T-helper 1 cell treated with Interleukin-12 subunit alpha and Interleukin-12 subunit beta and Interleukin-4 antibody, amounts not matched to agents 30 ng/mL and 1 ng/mL, for 36 hours (primary cell): ENCODE measurements at regions not wholly inside any gene's neighbourhood (a gene's known extent, or its start where the extent isn't known, plus 50 kb on each side); places are given as distances from the start of the nearest gene placed in this dataset.

Source experiments
- intact Hi-C: fragments of 100-400 bp; cut with micrococcal nuclease; formaldehyde crosslinking; loops from one replicate; pipeline ENCODE4 v1.15.1; 2024

DNA sequence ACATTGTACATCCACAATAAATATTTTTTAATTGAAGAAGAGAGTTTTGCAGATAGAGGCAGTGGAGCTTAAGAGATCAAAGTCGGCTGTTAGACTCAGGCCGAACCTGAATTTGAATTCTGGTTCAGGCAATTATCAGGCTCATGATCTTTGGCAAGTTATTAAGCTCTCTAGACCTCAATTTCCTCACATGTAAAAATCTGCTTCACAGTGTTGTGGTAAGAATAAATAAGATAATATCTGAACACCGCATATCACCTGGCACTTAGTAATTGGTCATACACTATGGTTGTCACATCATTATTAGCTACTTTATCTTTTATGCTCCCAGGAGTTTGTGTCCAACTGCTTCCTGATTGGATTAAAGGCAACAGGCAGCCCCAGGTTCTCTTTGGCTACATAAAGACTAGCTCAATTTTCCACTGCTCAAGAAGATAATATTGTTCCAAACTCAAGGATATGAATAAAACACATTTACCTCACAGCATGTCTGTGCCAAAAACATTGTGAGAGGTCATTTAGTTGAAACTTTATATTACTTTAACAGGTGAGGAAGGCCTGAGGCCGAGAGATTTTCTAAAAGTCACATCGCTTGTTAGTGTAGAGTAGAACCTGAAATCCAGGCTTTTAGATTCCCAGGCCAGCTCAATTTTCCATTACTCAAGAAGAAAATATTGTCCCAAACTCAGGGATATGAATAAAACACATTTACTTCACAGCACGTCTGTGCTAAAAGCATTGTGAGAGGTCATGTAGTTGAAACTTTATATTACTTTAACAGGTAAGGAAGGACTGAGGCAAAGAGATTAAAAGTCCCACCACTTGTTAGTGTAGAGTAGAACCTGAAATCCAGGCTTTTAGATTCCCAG lies 289.2 kb upstream of the PTGER4 start:
- intact Hi-C loops: loop anchor here (1.0 kb wide), 1 partner anchor 14 kb away; no protein-coding TSS in a partner anchor

DNA sequence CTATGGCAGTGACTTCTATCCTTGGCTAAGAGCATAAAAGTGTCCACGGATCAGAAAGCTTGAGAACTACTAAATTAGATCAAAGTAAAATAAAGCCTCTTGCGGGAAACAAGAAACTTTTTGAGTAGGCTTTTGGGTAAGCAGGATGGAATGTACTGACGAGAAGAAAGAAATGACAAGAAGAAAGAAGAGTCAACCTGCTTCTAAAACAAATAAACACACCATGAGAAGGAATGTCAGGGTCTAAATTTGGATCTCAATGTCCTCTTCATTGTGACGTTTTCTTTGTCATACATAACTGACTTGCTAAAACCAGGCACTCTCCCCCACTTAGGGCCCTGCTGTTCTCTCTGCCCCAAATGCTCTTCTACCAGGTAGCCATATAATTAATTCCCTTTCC lies 290.1 kb upstream of the PTGER4 start:
- intact Hi-C loops: no loop called here

DNA sequence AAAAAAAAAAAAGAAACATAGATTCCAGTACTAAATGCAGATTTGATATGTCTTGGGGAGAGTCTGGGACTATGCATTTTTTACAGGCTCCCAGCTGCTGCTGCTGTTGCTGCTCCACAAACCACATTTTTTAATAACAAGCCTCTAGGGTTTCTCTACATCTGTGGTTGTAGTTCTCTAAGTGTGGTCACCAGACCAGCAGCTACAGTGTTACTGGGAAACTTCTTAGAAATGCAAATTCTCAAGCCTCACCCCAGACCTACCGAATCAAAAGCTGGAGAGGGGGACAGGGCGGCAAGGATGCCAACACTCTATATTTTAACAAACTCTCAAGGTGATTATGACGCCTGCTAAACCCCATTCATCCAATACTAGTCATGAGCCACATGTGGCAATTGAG lies 293.4 kb upstream of the PTGER4 start:
- intact Hi-C loops: loop anchor here (1.0 kb wide), 2 partner anchors 11 to 437 kb away; no protein-coding TSS in a partner anchor

DNA sequence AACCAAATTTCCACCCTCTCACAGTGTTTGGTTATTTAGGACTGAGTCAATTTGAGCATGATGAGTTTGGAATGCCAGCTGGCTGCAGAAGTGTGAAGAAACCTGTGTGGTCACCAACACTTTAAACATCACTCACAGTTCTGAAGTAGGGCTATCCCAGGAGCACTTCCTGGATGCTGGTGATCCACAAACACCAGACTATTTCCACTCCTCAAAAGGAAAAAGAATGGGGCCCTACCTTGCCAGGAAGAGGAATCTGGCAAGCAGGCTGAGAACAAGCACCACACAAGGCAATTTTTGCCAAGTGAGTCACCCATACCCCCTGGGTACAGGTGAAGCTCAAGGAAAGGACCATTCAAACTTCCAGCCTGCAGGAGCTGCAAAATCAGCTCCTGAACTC lies 294.2 kb upstream of the PTGER4 start:
- intact Hi-C loops: no loop called here

DNA sequence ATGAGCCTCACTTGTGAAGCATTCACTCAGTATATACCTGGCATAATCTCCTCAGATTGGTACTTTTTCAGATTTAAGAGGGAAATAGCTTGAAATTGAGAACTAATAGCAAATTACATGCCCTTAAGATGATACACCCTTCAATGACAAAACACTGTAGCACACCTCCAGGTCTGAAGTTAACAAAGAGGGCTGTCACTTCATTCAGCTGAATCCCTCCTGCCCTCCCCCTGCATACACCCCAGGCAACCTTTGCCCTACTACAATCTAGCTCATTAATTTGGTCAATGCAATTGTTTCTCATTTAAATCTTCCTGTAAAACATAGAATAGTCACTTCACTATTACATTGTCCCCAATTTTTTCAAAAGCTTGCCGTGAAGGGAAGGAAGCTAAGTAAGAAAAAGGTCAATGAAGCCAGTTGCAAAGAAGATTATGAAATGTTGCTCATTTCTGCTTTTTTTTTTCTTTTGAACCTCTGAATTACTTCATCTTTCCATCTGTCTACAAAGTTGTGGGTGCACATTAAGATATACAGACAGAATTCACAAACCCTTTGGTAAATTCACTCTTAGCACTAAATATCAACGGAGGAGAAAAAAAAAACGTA lies 294.8 kb upstream of the PTGER4 start:
- intact Hi-C loops: loop anchor here (1.0 to 5.0 kb wide), 12 partner anchors 19 to 303 kb away; partner anchors contain the start of gene PTGER4

DNA sequence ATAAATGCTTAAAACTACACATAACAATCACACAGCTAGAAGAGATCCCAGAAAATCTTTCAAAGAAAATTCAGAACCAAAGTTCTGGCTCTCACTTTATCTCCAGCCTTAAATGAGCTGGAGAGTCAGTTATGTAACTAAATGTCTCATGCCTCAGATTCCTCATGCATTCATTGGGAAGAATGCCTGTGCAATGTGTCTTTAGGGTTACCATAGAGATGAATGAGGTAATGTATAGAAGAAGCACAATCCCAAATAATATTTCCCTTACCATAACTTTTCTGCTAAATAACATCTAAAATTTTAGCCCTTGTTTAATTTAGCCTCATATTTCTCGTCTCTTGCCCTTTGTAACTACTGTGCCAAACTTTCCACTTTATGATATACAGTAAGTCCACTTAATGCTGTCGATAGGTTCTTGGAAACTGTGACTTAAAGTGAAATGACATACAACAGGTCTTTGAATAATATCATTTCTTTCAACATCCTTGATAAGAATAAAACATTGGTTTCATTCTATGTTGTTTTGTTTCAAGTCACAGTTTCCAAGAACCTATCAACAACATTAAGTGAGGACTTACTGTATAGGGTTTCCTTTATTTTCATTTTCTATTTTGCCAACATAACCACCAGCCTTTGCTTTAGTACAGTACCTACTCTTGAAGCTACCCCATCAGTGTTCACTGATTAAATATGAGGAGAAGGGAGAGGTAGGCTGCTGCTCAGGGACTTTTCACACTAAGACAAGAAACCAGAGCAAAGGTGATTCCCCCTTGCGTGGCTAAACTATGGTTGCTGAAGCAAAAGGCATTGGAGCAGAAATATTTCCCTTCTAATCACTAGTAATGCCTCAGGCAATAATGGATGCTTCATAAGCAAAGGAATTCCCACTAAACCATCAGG lies 295.7 kb upstream of the PTGER4 start:
- intact Hi-C loops: loop anchor here (1.0 to 5.0 kb wide), 12 partner anchors 20 to 304 kb away; partner anchors contain the start of gene PTGER4

DNA sequence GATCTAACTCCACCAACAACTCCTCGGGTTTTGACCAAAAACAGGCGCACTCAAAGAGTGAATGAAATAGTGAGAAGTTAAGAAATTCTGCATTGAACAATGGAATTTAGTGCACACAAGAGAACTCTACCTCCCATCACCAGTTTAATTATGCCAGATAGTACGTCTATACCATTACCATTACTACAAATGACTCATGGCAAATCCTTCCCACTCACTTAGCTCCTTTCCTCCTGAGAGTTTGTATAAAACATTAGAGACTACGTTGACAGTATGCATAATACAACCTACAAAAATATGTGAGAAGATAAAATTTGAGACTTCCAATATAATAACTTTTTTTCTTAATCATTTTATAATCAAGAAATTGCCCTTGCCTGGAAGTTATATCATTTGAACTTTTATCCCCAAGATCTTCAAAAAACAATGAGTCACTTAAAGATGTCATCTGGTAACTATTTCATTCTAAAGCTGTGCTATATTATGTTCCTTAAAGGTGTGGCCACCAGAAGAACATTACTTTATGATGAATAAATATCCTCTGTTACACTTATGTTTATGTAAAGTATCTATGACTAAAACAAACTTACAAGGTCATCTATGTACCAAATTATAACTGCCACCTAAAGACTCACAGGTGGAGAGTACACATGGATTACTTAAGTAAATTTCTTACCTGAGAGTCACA lies 297.9 kb upstream of the PTGER4 start:
- intact Hi-C loops: loop anchor here (5.0 kb wide), 1 partner anchor 210 kb away; no protein-coding TSS in a partner anchor

DNA sequence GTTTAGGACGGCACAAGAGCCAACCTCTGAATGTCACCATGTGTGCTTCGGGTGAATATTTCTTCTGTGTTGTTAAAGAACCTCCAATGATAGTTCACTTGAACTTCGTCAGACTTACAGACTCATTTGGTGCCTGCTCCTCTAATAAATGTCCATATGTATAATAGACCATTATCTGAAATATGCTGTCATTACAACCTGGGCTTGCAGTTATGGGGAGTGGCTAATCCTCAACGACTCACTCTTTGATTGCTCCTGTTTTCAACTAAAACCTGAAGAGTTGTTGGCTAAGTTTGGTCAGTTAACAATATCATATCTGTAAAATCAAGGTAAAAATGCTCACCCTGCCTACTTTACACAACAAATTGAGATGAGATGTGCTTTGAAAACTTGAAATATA lies 298.7 kb upstream of the PTGER4 start:
- intact Hi-C loops: loop anchor here (5.0 kb wide), 1 partner anchor 209 kb away; no protein-coding TSS in a partner anchor

DNA sequence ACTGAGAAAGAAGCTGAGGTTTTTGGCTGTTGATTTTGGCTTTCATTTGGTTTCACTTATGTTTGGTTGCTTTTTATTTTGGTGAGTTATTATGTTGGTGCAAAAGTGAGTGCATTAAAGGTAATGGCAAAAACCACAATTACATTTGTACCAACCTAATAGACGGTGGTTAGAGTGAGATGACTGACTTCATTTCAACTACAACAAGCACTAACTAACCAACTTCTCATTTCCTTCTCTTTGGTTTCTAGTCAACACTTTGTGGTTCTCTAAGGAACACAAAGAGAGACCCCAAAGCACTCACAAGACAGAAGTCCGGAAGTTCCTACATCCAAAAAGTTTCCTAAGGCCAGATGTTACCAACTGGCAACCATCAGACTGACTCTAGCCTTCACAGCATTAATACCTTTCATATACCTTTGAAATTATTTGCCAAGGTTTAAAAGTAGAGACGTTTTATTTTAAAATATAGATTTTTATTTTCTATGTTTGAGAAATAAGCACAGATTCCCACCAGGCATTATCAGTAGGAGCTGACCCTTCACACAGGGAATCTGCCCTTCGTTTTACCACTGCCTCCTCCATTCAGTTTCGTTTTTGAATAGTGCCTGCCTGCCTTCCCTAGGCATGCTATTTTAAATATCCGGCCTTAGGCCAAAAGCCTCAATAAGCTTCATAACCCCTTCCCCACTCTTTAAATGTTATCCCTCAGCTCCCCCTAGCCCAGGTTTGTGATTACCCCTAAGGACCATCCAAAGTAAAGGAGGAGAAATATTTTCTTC lies 301.1 kb upstream of the PTGER4 start:
- intact Hi-C loops: no loop called here

DNA sequence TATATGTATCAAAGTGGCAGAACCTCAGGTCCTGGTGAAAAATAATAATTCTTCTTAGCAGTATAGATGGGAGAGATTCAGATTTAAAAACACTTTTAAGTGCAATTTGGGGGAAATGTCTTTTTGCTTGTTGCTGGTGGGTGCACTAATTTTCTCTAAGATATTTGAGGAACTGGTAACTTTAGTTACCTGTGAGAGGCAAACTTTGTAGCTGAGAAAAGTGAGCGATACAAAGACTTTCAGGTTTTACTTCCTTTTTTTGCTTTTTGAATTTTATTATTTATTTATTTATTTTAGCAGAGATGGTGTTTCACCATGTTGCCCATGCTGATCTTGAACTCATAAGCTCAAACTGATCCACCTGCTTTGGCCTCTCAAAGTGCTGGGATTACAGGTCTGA lies 303.1 kb upstream of the PTGER4 start:
- intact Hi-C loops: no loop called here

DNA sequence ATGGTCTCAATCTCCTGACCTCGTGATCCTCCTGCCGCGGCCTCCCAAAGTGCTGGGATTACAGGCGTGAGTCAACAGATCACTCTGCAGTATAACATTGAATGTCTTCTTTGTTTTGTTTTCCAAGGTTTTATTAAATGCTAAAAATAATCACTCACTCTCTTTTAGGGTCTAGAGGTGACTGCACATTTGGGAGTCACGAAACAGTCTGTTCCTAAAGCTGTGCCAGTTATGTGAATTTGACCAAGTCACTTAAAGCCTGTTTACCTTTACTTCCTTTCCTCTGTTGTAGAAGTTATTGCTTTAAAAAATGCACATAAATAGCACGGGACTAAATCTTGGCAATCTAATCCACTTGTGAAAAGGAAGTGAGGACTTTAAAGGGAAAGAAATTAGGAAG lies 304.9 kb upstream of the PTGER4 start:
- intact Hi-C loops: no loop called here

DNA sequence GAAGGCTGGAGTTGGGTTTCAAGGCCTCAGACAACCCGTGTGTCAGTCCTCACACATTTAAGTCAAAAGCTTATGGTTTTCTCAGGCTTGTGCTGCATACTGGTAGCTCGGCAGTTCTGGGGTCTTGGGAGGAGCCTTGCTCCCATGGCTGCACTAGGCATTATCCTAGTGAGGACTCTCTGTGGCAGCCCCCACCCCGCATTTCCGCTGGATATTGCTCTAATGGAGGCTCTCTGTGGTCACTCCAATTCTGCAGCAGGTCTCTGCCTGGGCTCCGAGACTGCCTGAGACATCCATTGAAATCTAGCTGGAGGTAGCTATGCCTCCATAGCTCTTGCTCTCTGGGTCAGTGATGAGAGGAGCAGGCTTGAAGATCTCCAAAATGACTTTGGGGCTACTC lies 311.5 kb upstream of the PTGER4 start:
- intact Hi-C loops: no loop called here

DNA sequence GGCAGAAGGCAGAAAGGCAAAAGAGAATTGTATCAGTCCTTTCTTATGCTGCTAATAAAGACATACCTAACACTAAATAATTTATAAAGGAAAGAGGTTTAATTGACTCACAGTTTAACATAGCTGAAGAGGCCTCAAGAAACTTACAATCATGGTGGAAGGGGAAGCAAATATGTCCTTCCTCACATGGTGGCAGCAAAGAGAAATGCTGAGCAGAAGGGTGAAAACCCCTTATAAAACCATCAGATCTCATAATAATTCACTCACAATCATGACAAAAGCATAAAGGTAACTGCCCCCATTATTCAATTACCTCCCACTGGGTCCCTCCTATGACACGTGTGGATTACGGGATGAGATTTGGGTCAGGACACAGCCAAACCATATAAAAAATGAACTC lies 312.5 kb upstream of the PTGER4 start:
- intact Hi-C loops: loop anchor here (1.0 kb wide), 1 partner anchor 321 kb away; no protein-coding TSS in a partner anchor

DNA sequence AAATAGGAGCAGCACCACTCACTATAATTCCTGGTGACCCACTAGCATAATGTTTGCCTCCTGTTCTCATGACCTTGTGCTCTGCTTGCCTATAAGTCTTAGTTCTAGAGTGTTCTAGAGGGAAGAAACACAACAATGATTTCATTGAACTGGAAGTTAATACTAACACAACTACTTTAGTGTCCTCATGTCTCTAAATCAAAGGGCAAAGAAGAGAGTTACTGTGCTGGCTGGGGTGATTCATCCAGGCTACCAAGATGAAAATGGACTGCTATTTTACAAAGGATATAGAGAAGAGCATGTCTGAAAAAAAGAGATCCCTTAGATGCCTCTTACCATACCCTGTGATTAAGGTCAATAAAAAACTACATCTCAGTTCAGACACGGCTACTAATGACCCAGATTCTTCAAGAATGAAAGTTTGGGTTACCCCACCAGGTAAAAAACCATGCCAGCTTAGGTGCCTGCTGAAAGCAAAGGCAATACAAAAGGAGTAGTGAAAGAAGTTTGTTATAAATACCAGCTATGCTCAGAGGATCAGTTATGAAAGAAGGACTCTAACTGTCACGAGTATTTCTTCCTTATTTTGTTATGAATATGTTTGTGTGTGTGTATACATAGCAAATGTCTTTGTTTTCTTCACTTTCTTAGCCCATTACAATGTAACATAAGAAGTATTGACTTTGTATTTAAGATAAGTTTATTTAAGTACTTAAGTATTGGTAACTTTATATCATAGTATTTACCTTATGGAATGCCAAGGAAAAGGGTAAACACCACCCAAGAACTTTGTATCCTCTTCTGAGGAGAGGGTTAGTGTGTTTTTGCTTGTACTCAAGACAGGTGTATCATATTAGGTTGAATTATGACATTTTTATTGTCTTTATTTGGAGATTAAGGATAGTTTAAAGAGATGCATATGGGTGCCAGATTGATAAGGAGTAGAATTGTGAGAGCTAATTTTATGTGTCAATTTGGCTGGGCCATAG lies 314.1 kb upstream of the PTGER4 start:
- intact Hi-C loops: no loop called here

DNA sequence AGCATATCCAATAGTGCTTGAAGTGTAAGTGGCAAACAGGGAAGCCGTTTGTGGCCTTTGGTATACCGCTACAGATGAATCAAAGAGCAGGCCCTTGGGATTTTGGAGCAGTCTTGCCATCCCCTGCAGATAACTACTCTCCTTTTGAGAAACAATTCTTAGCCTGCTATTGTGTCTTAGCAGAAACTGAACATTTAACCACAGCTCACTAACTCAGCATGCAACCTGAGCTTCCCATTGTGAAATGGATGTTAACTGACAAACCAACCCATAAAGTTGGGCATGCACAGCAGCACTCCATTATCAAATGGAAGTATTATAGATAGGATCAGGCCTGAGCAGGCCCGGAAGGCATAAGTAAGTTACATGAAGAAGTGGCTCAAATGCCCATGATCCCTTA lies 315.3 kb upstream of the PTGER4 start:
- intact Hi-C loops: no loop called here

DNA sequence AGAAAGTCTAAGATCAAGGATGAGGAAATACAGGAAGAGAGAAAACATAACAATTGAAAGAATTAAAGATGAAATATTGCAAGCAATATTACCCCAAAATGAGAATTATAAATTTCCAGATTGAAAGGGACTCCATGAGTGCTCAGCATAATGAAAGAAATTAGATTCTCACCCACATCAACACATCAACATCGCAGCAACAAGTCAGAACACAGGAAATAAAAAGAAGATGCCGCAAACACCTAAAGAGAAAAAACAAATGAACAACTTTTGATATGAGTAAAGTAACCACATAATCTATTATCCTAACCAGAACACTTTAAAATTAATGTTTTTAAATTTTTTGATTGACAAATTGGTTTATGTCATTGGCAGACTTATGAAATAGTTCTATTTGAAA lies 318.3 kb upstream of the PTGER4 start:
- intact Hi-C loops: no loop called here

DNA sequence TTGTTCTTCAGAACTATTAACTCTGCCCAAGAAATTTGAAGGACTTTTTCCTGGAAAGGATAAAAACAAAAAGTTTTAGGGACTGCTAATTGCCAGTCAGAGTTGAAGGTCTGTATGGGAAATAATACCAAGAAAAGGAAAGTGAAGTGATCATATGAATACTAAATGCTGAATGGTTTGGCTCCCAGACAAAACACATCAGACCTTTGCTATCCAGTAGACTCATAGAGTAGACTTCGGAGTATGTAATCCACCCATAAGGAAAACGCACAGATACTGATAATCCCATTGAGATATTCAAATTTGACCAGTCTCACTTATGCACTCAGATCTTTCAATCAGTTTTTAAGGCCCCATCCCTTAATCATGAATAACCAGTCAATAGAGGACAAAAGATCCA lies 319.0 kb upstream of the PTGER4 start:
- intact Hi-C loops: no loop called here

DNA sequence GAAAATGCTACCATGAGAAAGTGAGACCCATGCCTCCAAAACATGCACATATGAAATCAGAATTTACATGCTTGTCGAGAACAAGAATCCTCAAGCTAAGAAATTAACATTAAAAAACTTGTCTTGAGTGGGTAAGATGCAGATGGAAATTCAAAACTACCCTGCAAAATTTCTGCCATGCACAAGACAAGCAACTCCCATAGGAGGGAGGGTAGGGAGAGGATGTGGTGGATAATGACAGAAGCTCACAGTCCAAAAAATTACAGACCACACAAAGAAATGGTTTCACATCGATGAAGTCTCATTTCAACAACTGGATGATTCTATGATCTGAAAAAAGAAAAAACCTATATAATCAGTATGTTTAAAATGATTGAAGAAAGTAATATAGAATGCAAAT lies 319.9 kb upstream of the PTGER4 start:
- intact Hi-C loops: no loop called here

DNA sequence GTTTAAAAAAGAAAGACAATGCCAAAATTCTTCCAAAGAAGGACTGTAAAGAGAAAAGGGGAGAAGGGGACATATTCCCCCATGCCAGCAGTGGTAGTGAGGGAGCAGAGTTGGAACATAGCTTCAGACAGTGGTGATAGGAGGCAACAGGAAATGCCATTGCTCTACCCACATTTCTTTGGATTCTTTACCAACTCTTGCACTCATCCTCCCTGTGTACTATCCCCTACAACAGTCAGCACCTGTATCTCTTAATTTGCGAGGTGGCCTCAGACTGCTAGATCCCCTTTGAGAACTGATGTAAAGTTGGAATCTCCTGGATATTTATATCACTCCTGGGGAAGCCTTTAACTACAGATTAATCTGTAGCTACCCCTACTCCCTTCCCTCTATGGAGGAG lies 320.6 kb upstream of the PTGER4 start:
- intact Hi-C loops: no loop called here
